Fibroblast of skin of left biceps (primary cell): ENCODE measurements at regions not wholly inside any gene's neighbourhood (a gene's known extent, or its start where the extent isn't known, plus 50 kb on each side); places are given as distances from the start of the nearest gene placed in this dataset.
"Not testable (repeated sequence)": the region's sequence is repeated elsewhere in the genome, so short reads cannot be mapped to it uniquely, and the experiment has no call there.

ENCODE experiments used
- DNase-seq, 2 experiments: peaks; one replicate each; pipeline ENCODE4 v3.0.0-alpha.2; 2013; ENCODE audit warnings: low read depth in 2 of 2

DNA sequence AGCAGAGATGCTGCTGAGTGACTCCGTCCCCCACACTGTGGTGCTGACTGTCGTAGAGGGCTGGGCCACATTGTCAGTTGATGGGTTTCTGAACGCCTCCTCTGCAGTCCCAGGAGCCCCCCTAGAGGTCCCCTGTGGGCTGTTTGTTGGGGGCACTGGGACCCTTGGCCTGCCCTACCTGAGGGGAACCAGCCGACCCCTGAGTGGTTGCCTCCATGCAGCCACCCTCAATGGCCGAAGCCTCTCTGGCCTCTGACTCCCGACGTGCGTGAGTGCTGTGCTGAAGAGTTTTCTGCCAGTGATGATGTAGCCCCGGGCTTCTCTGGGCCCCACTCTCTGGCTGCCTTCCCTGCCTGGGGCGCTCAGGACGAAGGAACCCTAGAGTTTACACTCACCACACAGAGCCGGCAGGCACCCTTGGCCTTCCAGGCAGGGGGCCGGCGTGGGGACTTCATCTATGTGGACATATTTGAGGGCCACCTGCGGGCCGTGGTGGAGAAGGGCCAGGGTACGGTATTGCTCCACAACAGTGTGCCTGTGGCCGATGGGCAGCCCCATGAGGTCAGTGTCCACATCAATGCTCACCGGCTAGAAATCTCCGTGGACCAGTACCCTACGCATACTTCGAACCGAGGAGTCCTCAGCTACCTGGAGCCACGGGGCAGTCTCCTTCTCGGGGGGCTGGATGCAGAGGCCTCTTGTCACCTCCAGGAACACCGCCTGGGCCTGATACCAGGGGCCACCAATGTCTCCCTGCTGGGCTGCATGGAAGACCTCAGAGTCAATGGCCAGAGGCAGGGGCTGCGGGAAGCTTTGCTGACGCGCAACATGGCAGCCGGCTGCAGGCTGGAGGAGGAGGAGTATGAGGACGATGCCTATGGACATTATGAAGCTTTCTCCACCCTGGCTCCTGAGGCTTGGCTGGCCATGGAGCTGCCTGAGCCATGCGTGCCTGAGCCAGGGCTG is 181.1 kb downstream of the TBC1D2B start:
- not testable (repeated sequence) for DNase-seq

DNA sequence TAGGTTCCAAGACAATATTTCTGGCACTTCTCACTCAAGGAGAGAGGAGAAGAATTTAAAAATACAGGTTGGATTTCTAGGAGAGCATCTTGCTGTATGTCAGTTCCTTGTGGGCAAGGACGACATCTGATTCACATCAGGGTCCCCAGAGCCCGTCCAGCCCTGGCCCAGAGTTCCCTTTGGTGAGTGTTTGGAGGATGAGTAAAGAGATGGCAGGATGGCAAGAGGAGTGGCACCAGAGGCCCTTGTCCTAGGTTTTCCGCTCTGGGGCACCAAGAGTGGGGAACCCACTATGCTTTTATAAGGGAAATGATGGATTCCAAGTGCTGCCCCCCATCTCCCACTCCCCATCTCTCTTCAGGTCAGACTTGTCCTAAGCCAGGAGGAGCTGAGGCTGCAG is 181.8 kb downstream of the TBC1D2B start:
- no peak for DNase-seq

DNA sequence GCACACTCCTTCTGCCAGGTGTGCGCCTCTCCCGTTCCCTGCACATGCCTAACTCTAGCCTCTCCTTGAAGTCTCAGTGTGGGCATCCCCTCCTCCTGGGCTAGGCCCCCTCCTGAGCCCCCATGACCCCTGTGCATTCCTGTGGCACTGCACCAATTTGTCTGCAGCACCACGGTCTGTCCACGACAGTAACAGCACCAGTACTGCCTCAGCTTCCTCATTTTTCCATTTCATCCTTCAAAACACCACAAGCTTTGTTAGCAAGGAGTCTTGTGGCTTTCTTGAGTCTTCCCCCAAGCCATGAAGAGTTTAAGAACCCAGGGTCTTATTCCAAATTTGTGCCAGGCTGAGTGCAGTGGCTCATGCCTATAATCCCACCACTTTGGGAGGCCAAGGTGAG is 182.4 kb downstream of the TBC1D2B start:
- DNase-seq, result not testable (repeated sequence)

GRCh38 chr15:77893671-77894640 is 183.6 kb downstream of the TBC1D2B start:
- DNase-seq, result not testable (repeated sequence)

- not testable (repeated sequence) for DNase-seq
Measured at GRCh38 chr15:77893246-77893645, 184.3 kb downstream of the TBC1D2B start.

DNA sequence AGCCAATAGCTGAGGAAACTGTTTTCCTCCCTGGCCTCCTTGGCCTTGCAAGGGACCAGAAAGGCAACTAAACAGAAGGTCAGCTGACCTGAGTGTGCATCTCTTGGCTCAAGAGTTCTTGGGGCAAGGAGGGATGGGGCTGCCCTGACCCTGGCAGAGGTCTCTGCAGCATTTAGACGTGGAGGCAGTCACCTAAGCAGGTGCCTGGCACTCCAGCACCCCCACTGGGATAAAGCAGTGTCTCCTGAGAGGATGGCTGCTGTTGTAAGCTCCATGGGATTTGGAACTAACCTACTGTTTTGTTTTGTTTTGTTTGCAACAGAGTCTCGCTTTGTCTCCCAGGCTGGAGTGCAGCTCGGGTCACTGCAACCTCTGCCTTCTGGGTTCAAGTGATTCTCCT is 185.2 kb downstream of the TBC1D2B start:
- DNase-seq, result no peak

GRCh38 chr15:77891862-77892261 is 185.6 kb downstream of the TBC1D2B start:
- DNase-seq, result not testable (repeated sequence)

- DNase-seq, result not testable (repeated sequence)
Measured at GRCh38 chr15:77890911-77891801, 186.4 kb downstream of the TBC1D2B start.

DNA sequence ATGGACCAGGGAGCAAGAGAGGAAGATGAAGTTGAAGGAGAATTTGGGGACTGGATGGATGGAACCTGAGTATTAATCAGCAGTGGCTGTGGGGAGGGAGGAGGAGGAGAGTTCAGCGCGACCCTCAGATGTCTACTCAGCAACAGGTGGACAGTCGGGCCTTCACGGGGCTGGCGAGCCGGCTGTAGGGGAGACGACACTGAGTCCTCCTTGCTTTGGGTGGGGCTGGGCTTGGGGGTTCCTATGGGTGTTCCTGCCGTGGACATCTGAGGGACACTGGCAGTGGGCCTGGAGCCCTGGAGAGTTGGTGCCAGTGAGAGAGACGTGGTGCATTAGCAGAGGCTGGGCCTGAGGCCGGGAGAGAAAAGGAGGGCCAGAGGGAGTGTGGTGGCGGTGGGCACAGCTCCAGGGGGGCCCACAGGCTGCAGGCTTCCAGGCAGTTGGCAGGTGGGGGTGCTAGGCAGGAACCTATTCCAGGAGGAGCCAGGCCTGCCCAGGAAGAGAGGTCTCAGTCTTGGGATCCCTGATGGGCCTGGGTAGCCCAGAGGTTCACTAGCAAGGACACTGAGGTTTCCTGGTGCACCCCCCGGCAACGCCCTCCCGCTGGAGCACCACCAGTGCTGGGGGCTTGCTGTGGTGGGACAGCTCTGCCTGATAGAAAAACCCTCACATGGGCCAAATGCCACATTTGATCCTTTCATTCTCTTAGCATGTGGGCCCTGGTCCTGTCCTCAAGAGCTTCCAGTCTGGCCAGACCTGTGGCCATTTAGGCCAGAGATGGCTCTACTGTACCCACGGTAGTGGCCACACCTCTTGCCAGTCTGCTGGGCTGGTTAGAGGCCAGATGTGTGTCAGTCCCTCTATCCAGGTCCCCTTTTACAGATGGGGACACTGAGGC is 187.4 kb downstream of the TBC1D2B start:
- not testable (repeated sequence) for DNase-seq

DNA sequence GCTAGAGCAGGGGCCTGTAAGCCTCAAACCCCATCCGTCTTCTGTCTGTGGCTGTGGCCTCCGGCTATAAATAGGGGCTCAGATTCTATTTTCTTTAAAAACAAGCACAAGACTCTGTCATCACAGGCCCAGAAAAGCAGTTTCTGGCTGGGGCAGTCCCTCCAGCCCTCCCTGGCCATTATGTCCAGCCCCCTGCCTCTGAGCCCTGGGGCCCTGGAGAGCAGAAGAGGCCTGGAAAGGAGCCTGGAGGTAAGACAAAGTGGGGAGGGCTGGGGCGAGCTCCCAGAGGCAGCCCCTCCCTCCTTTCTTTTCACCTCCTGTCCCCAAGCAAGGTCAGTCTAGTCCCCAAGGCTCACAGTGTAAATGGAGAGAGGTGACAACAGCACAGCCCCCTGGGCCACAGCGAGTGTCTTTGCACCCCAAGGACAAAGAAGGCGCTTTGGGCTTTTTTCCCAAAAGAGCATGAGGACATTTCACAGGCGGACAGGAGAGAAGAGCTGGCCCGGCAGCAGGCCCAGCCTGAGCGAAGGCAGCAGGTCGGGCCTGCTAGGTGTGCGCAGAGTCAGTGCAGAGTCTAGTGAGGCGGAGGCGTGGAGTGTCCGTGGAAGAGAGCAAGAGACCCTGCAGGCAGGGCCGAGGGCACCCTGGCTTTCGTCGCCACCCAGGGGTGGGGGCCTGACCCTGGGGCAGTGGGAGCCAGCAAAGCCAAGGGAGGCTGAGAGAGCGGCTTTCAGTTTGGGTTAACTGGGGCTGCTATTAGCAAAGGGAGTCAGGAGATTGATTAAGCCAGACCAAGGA is 188.3 kb downstream of the TBC1D2B start:
- DNase-seq, result no peak

DNA sequence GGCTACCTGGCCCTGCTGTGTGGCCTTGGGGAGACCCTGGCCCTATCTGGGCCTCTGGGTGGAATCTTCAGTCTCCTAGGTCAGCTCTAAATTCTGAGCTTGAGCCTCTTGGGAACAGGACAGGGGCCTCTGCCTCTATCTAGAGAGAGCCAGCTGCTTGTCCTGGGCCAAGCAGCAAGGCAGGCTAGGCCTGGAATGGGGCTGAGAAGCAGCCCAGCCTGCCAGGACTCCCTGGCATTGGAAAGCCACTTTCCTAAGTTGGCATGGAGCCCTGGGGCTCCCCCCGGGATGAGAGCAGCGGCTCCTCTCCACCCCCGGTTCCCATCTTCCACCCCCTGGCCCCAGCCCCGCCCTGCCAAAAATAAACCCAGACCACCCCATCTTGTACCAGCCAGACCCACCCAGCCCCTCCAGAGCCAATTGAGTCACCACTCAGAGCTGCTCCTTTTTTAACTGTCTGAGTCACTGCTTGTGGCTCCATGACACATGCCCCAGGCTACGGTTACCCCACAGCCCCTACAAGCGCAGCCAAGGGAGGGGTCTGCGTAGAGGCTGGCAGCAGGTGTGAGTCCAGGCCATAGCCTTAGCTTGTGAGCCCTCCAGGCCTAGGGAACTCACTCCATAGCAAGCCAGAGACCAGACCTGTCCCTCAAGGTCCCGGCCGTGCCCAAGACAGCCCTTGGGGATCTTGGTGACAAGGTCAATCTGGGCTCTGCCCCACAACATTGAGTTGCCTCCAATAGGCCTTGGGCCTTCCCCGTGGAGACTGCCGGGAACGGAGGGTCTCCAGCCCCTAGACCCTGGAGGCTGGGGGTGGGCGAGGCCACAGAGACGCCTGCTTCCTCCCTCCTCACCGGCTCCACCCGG is 189.7 kb downstream of the TBC1D2B start:
- DNase-seq, result not testable (repeated sequence)

- DNase-seq, result no peak
Measured at GRCh38 chr15:77886805-77887448, 190.6 kb downstream of the TBC1D2B start.

DNA sequence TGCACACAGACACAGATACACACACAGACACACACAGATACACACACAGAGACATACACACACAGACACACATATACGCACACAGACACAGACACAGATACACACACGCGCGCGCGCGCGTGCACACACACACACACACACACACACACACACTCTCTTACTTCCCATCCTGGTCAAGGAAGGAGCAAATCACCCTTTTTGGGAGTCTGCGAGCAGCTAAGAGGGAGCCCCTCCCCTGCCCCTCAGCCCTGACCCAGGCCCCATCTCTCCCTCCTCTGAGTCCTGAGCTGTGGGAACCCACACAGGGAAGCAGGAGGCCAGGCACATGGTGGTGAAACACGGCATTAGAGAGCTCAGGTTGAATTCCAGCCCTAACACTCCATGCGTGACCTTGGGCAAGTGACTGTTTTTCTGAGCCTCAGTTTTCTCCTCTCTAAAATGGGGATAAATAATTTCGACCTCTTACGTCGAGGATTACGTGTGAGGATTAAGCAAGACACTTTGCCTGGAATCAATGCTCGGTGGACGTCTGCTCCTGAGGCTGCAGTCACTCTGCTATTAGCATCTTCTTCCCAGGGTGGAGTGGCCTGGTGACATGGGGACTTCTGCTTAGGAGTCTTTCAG is 191.5 kb downstream of the TBC1D2B start:
- DNase-seq, result not testable (repeated sequence)

GRCh38 chr15:77883012-77883411 is 194.5 kb downstream of the TBC1D2B start:
- not testable (repeated sequence) for DNase-seq

GRCh38 chr15:77881950-77882349 is 195.6 kb downstream of the TBC1D2B start:
- no peak for DNase-seq

- not testable (repeated sequence) for DNase-seq
Measured at GRCh38 chr15:77881535-77881934, 196.0 kb downstream of the TBC1D2B start.

GRCh38 chr15:77879466-77879865 is 198.0 kb downstream of the TBC1D2B start:
- DNase-seq, result peak in 1 of 2 experiments; percentile 11
